H1 (cell line): ENCODE measurements at regions not wholly inside any gene's neighbourhood (a gene's known extent, or its start where the extent isn't known, plus 50 kb on each side); places are given as distances from the start of the nearest gene placed in this dataset.

ENCODE experiments used
- CTCF ChIA-PET: fragments of 300-600 bp; sonication (Branson Sonifier 250); formaldehyde crosslinking; loops from one replicate; lab custom pipeline; 2021; ENCODE audit not compliant: partially characterized antibody; lab: Charles Lee
- POLR2A ChIA-PET: fragments of 300-600 bp; sonication (Branson Sonifier 250); formaldehyde crosslinking; loops from one replicate; lab custom pipeline; 2021; ENCODE audit warnings: inconsistent platforms; ENCODE audit not compliant: partially characterized antibody; lab: Charles Lee
- DNase-seq, 2 experiments: peaks; one replicate each; pipeline versions ENCODE4 v3.0.0 to v3.0.0-alpha.2; 2010 to 2022; ENCODE audit warnings: low spot score in 2 of 2, low read depth in 1 of 2, mixed read lengths in 1 of 2
- FAIRE-seq: peaks from 2 replicates; lab custom pipeline; 2011; peaks lifted over from hg19 to GRCh38; lab: Jason Lieb, UNC
- H2AFZ ChIP-seq: 2 replicates; pipeline ENCODE4 v1.8.1; 2012; ENCODE audit warnings: low read length, inconsistent platforms
- H2AK5ac ChIP-seq: 2 replicates; pipeline ENCODE4 v1.6.1; 2013; ENCODE audit warnings: low read depth, low read length
- H2BK120ac ChIP-seq: replicated peaks from 2 replicates; pipeline ENCODE3; 2013; ENCODE audit warnings: low read depth, low read length, inconsistent platforms
- H2BK12ac ChIP-seq: 2 replicates; pipeline ENCODE4 v1.6.1; 2013; ENCODE audit warnings: low read depth, low read length
- H2BK15ac ChIP-seq: 2 replicates; pipeline ENCODE4 v1.6.1; 2013; ENCODE audit warnings: low read length
- H2BK20ac ChIP-seq: 2 replicates; pipeline ENCODE4 v1.6.1; 2013; ENCODE audit warnings: low read length
- H2BK5ac ChIP-seq: 2 replicates; pipeline ENCODE4 v1.6.1; 2013; ENCODE audit warnings: low read depth, low read length
- H3K14ac ChIP-seq: 2 replicates; pipeline ENCODE4 v1.6.1; 2013; ENCODE audit warnings: inconsistent platforms; ENCODE audit not compliant: insufficient read length
- H3K18ac ChIP-seq: 2 replicates; pipeline ENCODE4 v1.6.1; 2013; ENCODE audit warnings: low read length; ENCODE audit errors: extremely low read depth
- H3K23ac ChIP-seq: 2 replicates; pipeline ENCODE4 v1.6.1; 2013; ENCODE audit warnings: inconsistent platforms; ENCODE audit not compliant: insufficient read length
- H3K23me2 ChIP-seq: 2 replicates; pipeline ENCODE4 v1.6.1; 2013; ENCODE audit warnings: low read depth, low read length
- H3K27ac ChIP-seq: 2 replicates; pipeline ENCODE4 v1.6.1; 2011; ENCODE audit warnings: low read depth, low read length, inconsistent platforms
- H3K27me3 ChIP-seq, 4 experiments: replicated peaks in 1 of 4; 1 replicate in 1 of 4; 2 replicates in 3 of 4; pipeline versions ENCODE4 v1.6.1 to v1.8.1; 2011 to 2013; ENCODE audit warnings: low read length in 3 of 4, mild to moderate bottlenecking in 3 of 4, inconsistent platforms in 2 of 4, mixed read lengths in 2 of 4, moderate library complexity in 1 of 4; ENCODE audit not compliant: control insufficient read depth in 3 of 4, insufficient read depth in 3 of 4; ENCODE audit errors: extremely low read depth in 1 of 4
- H3K36me3 ChIP-seq, 4 experiments: 2 replicates each; pipeline versions ENCODE4 v1.6.1 to v1.8.1; 2011 to 2013; ENCODE audit warnings: mild to moderate bottlenecking in 4 of 4, low read length in 3 of 4, moderate library complexity in 2 of 4, control low read depth in 1 of 4, inconsistent platforms in 1 of 4; ENCODE audit not compliant: insufficient read depth in 4 of 4, control insufficient read depth in 2 of 4
- H3K4ac ChIP-seq: replicated peaks from 2 replicates; pipeline ENCODE3; 2013; ENCODE audit warnings: low read length, low read depth, mixed read lengths, inconsistent platforms; ENCODE audit not compliant: insufficient read length
- H3K4me1 ChIP-seq, 4 experiments: replicated peaks in 1 of 4; 1 replicate in 1 of 4; 2 replicates in 3 of 4; pipeline versions ENCODE4 v1.6.1 to v1.8.1; 2011 to 2013; ENCODE audit warnings: low read length in 3 of 4, inconsistent platforms in 2 of 4, mixed read lengths in 1 of 4; ENCODE audit not compliant: insufficient read depth in 4 of 4, control insufficient read depth in 3 of 4
- H3K4me2 ChIP-seq, 2 experiments: 2 replicates each; pipeline versions ENCODE4 v1.6.1 to v1.8.1; 2011 to 2013; ENCODE audit warnings: low read depth in 2 of 2, low read length in 2 of 2, control low read depth in 1 of 2, inconsistent platforms in 1 of 2, mild to moderate bottlenecking in 1 of 2; ENCODE audit not compliant: insufficient read depth in 1 of 2
- H3K4me3 ChIP-seq, 4 experiments: fragments of 200-600, 300-600 bp in 1 of 4; sonication (generic), shearing (Covaris generic), sonication (Bioruptor Twin) in 1 of 4; 2 replicates each; pipeline versions ENCODE4 v1.5.1 to v1.8.1; 2011 to 2016; ENCODE audit warnings: low read length in 4 of 4, low read depth in 3 of 4, control low read depth in 2 of 4, inconsistent platforms in 2 of 4, mild to moderate bottlenecking in 2 of 4, mixed read lengths in 1 of 4, moderate library complexity in 1 of 4; ENCODE audit not compliant: insufficient read depth in 2 of 4; ENCODE audit errors: extremely low read depth in 1 of 4
- H3K56ac ChIP-seq: replicated peaks from 2 replicates; pipeline ENCODE3; 2013; ENCODE audit warnings: low read depth, mild to moderate bottlenecking, mixed read lengths, low read length, inconsistent platforms; ENCODE audit not compliant: insufficient read length
- H3K79me1 ChIP-seq: 2 replicates; pipeline ENCODE4 v1.6.1; 2013; ENCODE audit warnings: low read depth, low read length, control low read depth
- H3K79me2 ChIP-seq, 2 experiments: 2 replicates each; pipeline versions ENCODE4 v1.6.1 to v1.8.1; 2012 to 2013; ENCODE audit warnings: low read length in 2 of 2, mild to moderate bottlenecking in 2 of 2, inconsistent platforms in 1 of 2; ENCODE audit not compliant: insufficient read depth in 2 of 2, control insufficient read depth in 1 of 2
- H3K9ac ChIP-seq, 4 experiments: replicated peaks in 1 of 4; 1 replicate in 1 of 4; 2 replicates in 3 of 4; pipeline versions ENCODE4 v1.6.1 to v1.8.1; 2011 to 2013; ENCODE audit warnings: low read depth in 3 of 4, low read length in 3 of 4, control low read depth in 2 of 4, mild to moderate bottlenecking in 2 of 4, moderate library complexity in 2 of 4, inconsistent platforms in 1 of 4; ENCODE audit errors: extremely low read depth in 1 of 4
- H3K9me3 ChIP-seq, 2 experiments: 2 replicates each; pipeline versions ENCODE4 v1.6.1 to v1.8.1; 2012 to 2013; ENCODE audit warnings: mild to moderate bottlenecking in 2 of 2, moderate library complexity in 2 of 2, control low read depth in 1 of 2, inconsistent platforms in 1 of 2, low read depth in 1 of 2, low read length in 1 of 2, mixed read lengths in 1 of 2; ENCODE audit not compliant: insufficient read depth in 2 of 2
- H4K20me1 ChIP-seq, 2 experiments: replicated peaks in 1 of 2; 2 replicates each; pipeline versions ENCODE3 to v1.8.1; 2011 to 2013; ENCODE audit warnings: inconsistent platforms in 2 of 2, low read length in 2 of 2, mild to moderate bottlenecking in 1 of 2; ENCODE audit not compliant: insufficient read depth in 2 of 2, control insufficient read depth in 1 of 2
- H4K5ac ChIP-seq: 2 replicates; pipeline ENCODE4 v1.6.1; 2013; ENCODE audit warnings: low read length, low read depth, mixed read lengths, inconsistent platforms; ENCODE audit not compliant: insufficient read length
- H4K8ac ChIP-seq: 2 replicates; pipeline ENCODE4 v1.8.0; 2013; ENCODE audit warnings: mild to moderate bottlenecking, moderate library complexity, low read length, inconsistent platforms; ENCODE audit not compliant: insufficient read depth; ENCODE audit errors: extremely low read depth
- H4K91ac ChIP-seq: replicated peaks from 2 replicates; pipeline ENCODE3; 2013; ENCODE audit warnings: low read length, mixed read lengths, inconsistent platforms; ENCODE audit not compliant: insufficient read length
- BCL11A ChIP-seq, 2 experiments: IDR thresholded peaks; one replicate each; pipeline ENCODE4 v1.6.1; 2011; ENCODE audit warnings: low read depth in 2 of 2, low read length in 2 of 2, mild to moderate bottlenecking in 2 of 2
- CBX8 ChIP-seq: fragments of 300-800, 300-1000 bp; sonication (generic); IDR thresholded peaks from 2 replicates; pipeline ENCODE4 v1.7.1; 2016; ENCODE audit warnings: low read depth, low read length, borderline replicate concordance
- EGR1 ChIP-seq: IDR thresholded peaks from 2 replicates; pipeline ENCODE4 v1.6.1; 2011; ENCODE audit warnings: low read depth, low read length, borderline replicate concordance
- GTF2F1 ChIP-seq: IDR thresholded peaks from 2 replicates; pipeline ENCODE4 v1.6.1; 2012; ENCODE audit warnings: low read depth, low read length, improper control_type of control experiment, borderline replicate concordance
- HDAC6 ChIP-seq: IDR thresholded peaks from one replicate; pipeline ENCODE4 v1.7.1; 2012; ENCODE audit warnings: low read depth, mild to moderate bottlenecking, inconsistent platforms, low read length, moderate library complexity
- KDM5A ChIP-seq: fragments of 200-600 bp; IDR thresholded peaks from 2 replicates; pipeline ENCODE4 v1.7.1; 2012; ENCODE audit warnings: mild to moderate bottlenecking, low read length, inconsistent platforms, mixed read lengths
- POLR2A ChIP-seq, 2 experiments: IDR thresholded peaks; 1 replicate in 1 of 2; 2 replicates in 1 of 2; pipeline ENCODE4 v1.6.1; 2011; ENCODE audit warnings: low read depth in 2 of 2, low read length in 2 of 2, mild to moderate bottlenecking in 2 of 2; ENCODE audit errors: control extremely low read depth in 1 of 2
- SAP30 ChIP-seq: fragments of 300-600 bp; sonication (generic); IDR thresholded peaks from 2 replicates; pipeline ENCODE4 v1.7.1; 2012; ENCODE audit warnings: low read length, moderate library complexity, mild to moderate bottlenecking, inconsistent platforms; ENCODE audit not compliant: insufficient read depth, insufficient replicate concordance
- SIRT6 ChIP-seq: IDR thresholded peaks from one replicate; pipeline ENCODE4 v1.7.1; 2012; ENCODE audit warnings: low read length, inconsistent platforms
- SRF ChIP-seq: IDR thresholded peaks from 2 replicates; pipeline ENCODE4 v1.6.1; 2011; ENCODE audit warnings: mild to moderate bottlenecking, low read depth, low read length, moderate library complexity
- SUZ12 ChIP-seq: fragments of 200-600 bp; sonication (generic); IDR thresholded peaks from 2 replicates; pipeline ENCODE4 v1.6.1; 2012; ENCODE audit warnings: mild to moderate bottlenecking, inconsistent platforms, low read length, moderate library complexity, mixed read lengths
- WGBS, 2 experiments: shearing (Covaris generic) in 1 of 2; methylation state at CpG; one replicate each; pipeline versions ENCODE4 v1.1.6 to v1.1.7; 2013 to 2015; ENCODE audit warnings: low lambda C conversion rate in 2 of 2, mixed read lengths in 2 of 2, inconsistent platforms in 1 of 2, low coverage in 1 of 2, missing lambda C conversion rate in 1 of 2; ENCODE audit not compliant: insufficient replicate concordance in 2 of 2, insufficient coverage in 1 of 2, insufficient read length in 1 of 2; ENCODE audit errors: extremely low coverage in 1 of 2, missing lambda C conversion rate in 1 of 2; 5-methylcytosine and 5-hydroxymethylcytosine counted together
- TF ChIP-seq, protein P1 (sequence below), 3 experiments: IDR thresholded peaks; 1 replicate in 2 of 3; 2 replicates in 1 of 3; pipeline versions ENCODE4 v1.5.1 to v1.6.1; 2011; ENCODE audit warnings: low read length in 3 of 3, mild to moderate bottlenecking in 3 of 3, inconsistent platforms in 2 of 3, low read depth in 1 of 3, moderate library complexity in 1 of 3; ENCODE audit not compliant: insufficient read depth in 1 of 3; ENCODE audit errors: control extremely low read depth in 1 of 3

DNA sequence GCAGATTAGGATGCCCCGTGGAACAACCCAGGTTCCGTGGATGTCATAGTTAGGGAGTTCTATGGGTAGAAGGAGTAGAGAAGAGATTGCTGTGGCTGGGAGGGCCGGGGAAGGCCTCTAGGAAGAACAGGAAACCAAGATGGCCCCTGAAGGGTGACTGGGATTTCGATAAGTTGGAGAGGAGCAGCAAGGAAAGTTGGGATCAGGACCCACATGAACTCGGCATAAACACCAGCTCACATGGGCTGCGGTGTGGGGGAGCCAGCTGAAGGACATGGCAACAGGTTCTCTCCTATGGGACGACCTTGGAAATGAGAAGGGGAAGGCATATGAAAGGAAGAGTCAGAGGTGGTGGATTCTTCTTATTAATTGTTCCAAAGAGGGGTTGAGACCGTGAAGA lies 333.7 kb upstream of the SHH start (continued):
- no peak for TF ChIP-seq SRF

DNA sequence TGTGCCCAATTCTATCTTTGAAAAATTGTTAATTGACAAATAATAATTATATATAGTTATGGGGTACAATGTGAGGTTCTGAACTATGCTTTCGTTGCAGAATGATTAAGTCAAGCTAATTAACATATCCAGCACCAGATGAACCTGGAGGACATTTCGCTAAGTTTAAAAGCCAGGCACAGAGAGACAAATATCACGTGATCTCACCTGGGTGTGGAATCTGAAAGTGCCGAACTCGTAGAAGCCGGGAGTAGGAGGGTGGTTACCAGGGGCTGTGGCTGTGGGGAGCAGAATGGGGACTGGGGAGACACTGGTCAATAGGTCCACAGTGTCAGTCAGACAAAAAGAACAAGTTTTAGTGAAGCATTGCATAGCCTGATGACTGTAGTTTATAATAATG lies 332.9 kb upstream of the SHH start:
- Histone ChIP-seq H3K56ac (no peak overlapping the region), H2BK15ac (no peak overlapping the region), H3K79me1 (no peaks in the 10 kb centered on the region), H4K20me1 (no peaks in the 10 kb centered on the region), H2AFZ (no peak overlapping the region), H3K79me2 (no peaks in the 10 kb centered on the region), H2BK12ac (no peak overlapping the region), H3K4me2 (no peak overlapping the region), H3K9me3 (no peaks in the 10 kb centered on the region), H2AK5ac (no peak overlapping the region), H3K4me3 (no peak overlapping the region), H2BK20ac (no peak overlapping the region), H3K36me3 (no peaks in the 10 kb centered on the region), H3K4me1 (no peaks in the 10 kb centered on the region), H3K23me2 (no peaks in the 10 kb centered on the region), H2BK120ac (no peak overlapping the region), H4K8ac (no peak overlapping the region), H3K14ac (no peak overlapping the region), H2BK5ac (no peak overlapping the region), H4K91ac (no peak overlapping the region), H3K9ac (no peak overlapping the region), H3K27me3 (no peaks in the 10 kb centered on the region), H3K4ac (no peak overlapping the region), H3K23ac (no peak overlapping the region), H4K5ac (no peak overlapping the region), H3K27ac (no peak overlapping the region), H3K18ac (no peak overlapping the region)
- ChIA-PET CTCF (no interaction called here), POLR2A (no interaction called here)
- 90% methylated on average over 6 of the region's 6 CpGs; no CpG with 5 or more reads in 1 of the 2 experiments for WGBS, 2 experiments
- FAIRE-seq (no peak), DNase-seq (no peak)
- TF ChIP-seq KDM5A, result no peak
- TF ChIP-seq EGR1, result no peak
- TF ChIP-seq SIRT6, result no peak
- no peak for TF ChIP-seq GTF2F1
- no peak for TF ChIP-seq SAP30
- TF ChIP-seq HDAC6, result no peak
- no peak for TF ChIP-seq SUZ12
- TF ChIP-seq CBX8, result no peak
- no peak for TF ChIP-seq POLR2A (IDR thresholded peaks at IDR 0.05; ENCODE audit: control extremely low read depth in 1 of 2, low read depth in 2 of 2, low read length in 2 of 2)
- TF ChIP-seq, protein P1, sequence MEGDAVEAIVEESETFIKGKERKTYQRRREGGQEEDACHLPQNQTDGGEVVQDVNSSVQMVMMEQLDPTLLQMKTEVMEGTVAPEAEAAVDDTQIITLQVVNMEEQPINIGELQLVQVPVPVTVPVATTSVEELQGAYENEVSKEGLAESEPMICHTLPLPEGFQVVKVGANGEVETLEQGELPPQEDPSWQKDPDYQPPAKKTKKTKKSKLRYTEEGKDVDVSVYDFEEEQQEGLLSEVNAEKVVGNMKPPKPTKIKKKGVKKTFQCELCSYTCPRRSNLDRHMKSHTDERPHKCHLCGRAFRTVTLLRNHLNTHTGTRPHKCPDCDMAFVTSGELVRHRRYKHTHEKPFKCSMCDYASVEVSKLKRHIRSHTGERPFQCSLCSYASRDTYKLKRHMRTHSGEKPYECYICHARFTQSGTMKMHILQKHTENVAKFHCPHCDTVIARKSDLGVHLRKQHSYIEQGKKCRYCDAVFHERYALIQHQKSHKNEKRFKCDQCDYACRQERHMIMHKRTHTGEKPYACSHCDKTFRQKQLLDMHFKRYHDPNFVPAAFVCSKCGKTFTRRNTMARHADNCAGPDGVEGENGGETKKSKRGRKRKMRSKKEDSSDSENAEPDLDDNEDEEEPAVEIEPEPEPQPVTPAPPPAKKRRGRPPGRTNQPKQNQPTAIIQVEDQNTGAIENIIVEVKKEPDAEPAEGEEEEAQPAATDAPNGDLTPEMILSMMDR (IDR thresholded peaks at IDR 0.05; ENCODE audit: control extremely low read depth in 1 of 3, insufficient read depth in 1 of 3, low read depth in 1 of 3, low read length in 3 of 3), result no peak
- TF ChIP-seq BCL11A (IDR thresholded peaks at IDR 0.05; ENCODE audit: low read depth in 2 of 2, low read length in 2 of 2), result no peak
